Keratinocyte (primary cell): ENCODE measurements at regions not wholly inside any gene's neighbourhood (a gene's known extent, or its start where the extent isn't known, plus 50 kb on each side); places are given as distances from the start of the nearest gene placed in this dataset.

Experiments used
- DNase-seq: peaks from one replicate; pipeline ENCODE4 v3.0.0-alpha.2; 2011; ENCODE audit warnings: low read depth, missing footprints, low spot score
- FAIRE-seq: peaks from 2 replicates; lab custom pipeline; 2011; peaks lifted over from hg19 to GRCh38; lab: Jason Lieb, UNC
- H2AFZ ChIP-seq: 2 replicates; pipeline ENCODE4 v1.6.0; 2012; ENCODE audit warnings: low read length, control low read depth, inconsistent platforms; ENCODE audit not compliant: control insufficient read depth
- H3K27ac ChIP-seq: 2 replicates; pipeline ENCODE4 v1.5.1; 2011; ENCODE audit warnings: low read length; ENCODE audit not compliant: control insufficient read depth, insufficient read depth
- H3K27me3 ChIP-seq: 3 replicates; pipeline ENCODE4 v1.6.0; 2011; ENCODE audit warnings: low read length; ENCODE audit not compliant: control insufficient read depth, insufficient read depth; ENCODE audit errors: extremely low read depth
- H3K36me3 ChIP-seq, 2 experiments: 2 replicates in 1 of 2; 3 replicates in 1 of 2; pipeline ENCODE4 v1.5.1; 2011; ENCODE audit warnings: low read length in 2 of 2, mild to moderate bottlenecking in 1 of 2; ENCODE audit not compliant: control insufficient read depth in 2 of 2, insufficient read depth in 2 of 2; ENCODE audit errors: extremely low read depth in 1 of 2
- H3K4me1 ChIP-seq: 3 replicates; pipeline ENCODE4 v1.5.1; 2011; ENCODE audit warnings: low read length; ENCODE audit not compliant: control insufficient read depth, insufficient read depth; ENCODE audit errors: extremely low read depth
- H3K4me2 ChIP-seq: 3 replicates; pipeline ENCODE4 v1.6.0; 2011; ENCODE audit warnings: low read depth, low read length; ENCODE audit not compliant: control insufficient read depth, insufficient read depth; ENCODE audit errors: extremely low read depth
- H3K4me3 ChIP-seq, 3 experiments: fragments of 200-600 bp in 1 of 3; sonication (generic) in 1 of 3; 2 replicates in 2 of 3; 3 replicates in 1 of 3; pipeline ENCODE4 v1.5.1; 2011 to 2016; ENCODE audit warnings: low read length in 3 of 3, mild to moderate bottlenecking in 3 of 3, control low read depth in 2 of 3, inconsistent platforms in 1 of 3, low read depth in 1 of 3, mixed read lengths in 1 of 3, mixed run types in 1 of 3, moderate library complexity in 1 of 3; ENCODE audit not compliant: control insufficient read depth in 2 of 3, insufficient read depth in 2 of 3; ENCODE audit errors: extremely low read depth in 1 of 3
- H3K79me2 ChIP-seq: 2 replicates; pipeline ENCODE4 v1.6.0; 2012; ENCODE audit warnings: low read length; ENCODE audit not compliant: control insufficient read depth, insufficient read depth
- H3K9ac ChIP-seq: 3 replicates; pipeline ENCODE4 v1.6.0; 2011; ENCODE audit warnings: low read length; ENCODE audit not compliant: control insufficient read depth, insufficient read depth; ENCODE audit errors: extremely low read depth
- H3K9me1 ChIP-seq: 3 replicates; pipeline ENCODE4 v1.6.0; 2011; ENCODE audit warnings: low read length; ENCODE audit not compliant: control insufficient read depth, insufficient read depth; ENCODE audit errors: extremely low read depth
- H3K9me3 ChIP-seq: 2 replicates; pipeline ENCODE4 v1.5.1; 2012; ENCODE audit warnings: low read depth, low read length; ENCODE audit not compliant: control insufficient read depth
- H4K20me1 ChIP-seq: 3 replicates; pipeline ENCODE4 v1.6.0; 2011; ENCODE audit warnings: low read length; ENCODE audit not compliant: control insufficient read depth, insufficient read depth; ENCODE audit errors: extremely low read depth
- CTCF ChIP-seq, 3 experiments: IDR thresholded peaks in 1 of 3; conservative IDR thresholded peaks in 1 of 3; optimal IDR thresholded peaks in 1 of 3; 2 replicates in 2 of 3; 3 replicates in 1 of 3; pipeline versions ENCODE3 to v1.5.1; 2011; ENCODE audit warnings: low read length in 3 of 3, mild to moderate bottlenecking in 3 of 3, moderate library complexity in 2 of 3, control low read depth in 1 of 3, inconsistent platforms in 1 of 3; ENCODE audit not compliant: insufficient read depth in 2 of 3; ENCODE audit errors: extremely low read depth in 1 of 3
- EZH2 ChIP-seq: IDR thresholded peaks from one replicate; pipeline ENCODE4 v1.6.1; 2012; ENCODE audit warnings: inconsistent platforms, mild to moderate bottlenecking, low read length, moderate library complexity
- dilution Hi-C: fragments of 300-500 bp; cut with MboI; formaldehyde crosslinking; loops from one replicate; pipeline ENCODE4 v1.7.0; 2020; ENCODE audit warnings: low sequenced_read_pairs; ENCODE audit not compliant: extremely low pct_ligation_motif_present

- dilution Hi-C loops, result no loop called here
- no peak overlapping the region for H3K4me2 ChIP-seq
These were observed 529.2 kb downstream of the TUSC7 start for GRCh38 chr3:117238806-117239205.

GRCh38 chr3:117243657-117244056 is 534.1 kb downstream of the TUSC7 start:
- H2AFZ ChIP-seq, result no peak overlapping the region
- H3K79me2 ChIP-seq, result no peaks in the 10 kb centered on the region
- no peak overlapping the region for H3K4me2 ChIP-seq
- H3K9me3 ChIP-seq, result no peaks in the 10 kb centered on the region
- H3K36me3 ChIP-seq, result no peaks in the 10 kb centered on the region
- no peak overlapping the region for H3K4me3 ChIP-seq
- FAIRE-seq (no peak), DNase-seq (no peak)
- no peak overlapping the region for H3K27ac ChIP-seq
- no peak overlapping the region for H3K9ac ChIP-seq
- dilution Hi-C loops, result no loop called here
- H4K20me1 ChIP-seq, result no peaks in the 10 kb centered on the region
- no peaks in the 10 kb centered on the region for H3K27me3 ChIP-seq
- no peaks in the 10 kb centered on the region for H3K9me1 ChIP-seq
- TF ChIP-seq CTCF (optimal IDR thresholded peaks at IDR 0.05 in 1 of 3, IDR thresholded peaks at IDR 0.05 in 1 of 3, conservative IDR thresholded peaks at IDR 0.05 in 1 of 3; ENCODE audit: extremely low read depth in 1 of 3, insufficient read depth in 2 of 3, low read length in 3 of 3) (no peak), EZH2 (no peak)
- H3K4me1 ChIP-seq, result no peaks in the 10 kb centered on the region

More at GRCh38 chr3:117238806-117239205, 529.2 kb downstream of the TUSC7 start:
- no peak overlapping the region for H3K4me3 ChIP-seq
- H3K79me2 ChIP-seq, result no peaks in the 10 kb centered on the region
- no peaks in the 10 kb centered on the region for H4K20me1 ChIP-seq
- no peaks in the 10 kb centered on the region for H3K27me3 ChIP-seq
- no peaks in the 10 kb centered on the region for H3K36me3 ChIP-seq
- FAIRE-seq, result no peak
- DNase-seq, result no peak
- no peaks in the 10 kb centered on the region for H3K9me1 ChIP-seq
- no peaks in the 10 kb centered on the region for H3K9me3 ChIP-seq
- H3K9ac ChIP-seq, result no peak overlapping the region
- H3K27ac ChIP-seq, result no peak overlapping the region
- no peak for TF ChIP-seq EZH2
- no peak for TF ChIP-seq CTCF (optimal IDR thresholded peaks at IDR 0.05 in 1 of 3, IDR thresholded peaks at IDR 0.05 in 1 of 3, conservative IDR thresholded peaks at IDR 0.05 in 1 of 3; ENCODE audit: extremely low read depth in 1 of 3, insufficient read depth in 2 of 3, low read length in 3 of 3)
- H3K4me1 ChIP-seq, result no peaks in the 10 kb centered on the region
- H2AFZ ChIP-seq, result no peak overlapping the region
